ENCODE measurements at regions not wholly inside any gene's neighbourhood (a gene's known extent, or its start where the extent isn't known, plus 50 kb on each side); places are given as distances from the start of the nearest gene placed in this dataset.
"Not testable (repeated sequence)": the region's sequence is repeated elsewhere in the genome, so short reads cannot be mapped to it uniquely, and the experiment has no call there.

DNA sequence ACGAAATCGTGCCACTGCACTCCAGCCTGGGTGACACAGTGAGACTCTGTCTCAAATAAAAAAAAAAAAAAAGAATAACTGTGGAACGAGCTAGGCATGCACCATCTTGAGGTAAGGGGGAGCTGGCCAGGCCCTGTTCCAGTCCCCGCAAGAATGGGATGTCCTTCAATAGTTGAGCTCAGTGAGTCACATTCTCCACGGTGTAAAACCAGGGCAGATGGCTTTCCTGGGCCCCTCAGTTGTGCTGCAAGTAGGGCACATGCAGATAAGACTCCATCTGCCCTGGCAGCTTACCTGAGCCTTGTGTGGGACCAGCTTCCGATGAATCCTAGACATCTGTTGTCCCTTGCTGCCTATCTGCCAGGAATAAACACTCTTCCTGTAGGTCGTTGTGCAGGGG, 312.1 kb downstream of the VRK1 start:
- Histone ChIP-seq H3K4me3 (ENCODE audit: low read length) (no peak overlapping the region), H3K27ac (ENCODE audit: low read length) (no peak overlapping the region), H3K9me3 (ENCODE audit: control insufficient read depth, low read length) (peaks cover 3% of the 10 kb centered on the region), H3K4me1 (ENCODE audit: control insufficient read depth, insufficient read depth, low read length) (no peaks in the 10 kb centered on the region), H3K27me3 (ENCODE audit: control insufficient read depth, insufficient read depth) (no peaks in the 10 kb centered on the region)
- ATAC-seq (no peak), DNase-seq (no peak)
- intact Hi-C loops (cut with DNase I) = no loop called here
- 68% methylated on average over 7 of the region's 7 CpGs for WGBS

DNA sequence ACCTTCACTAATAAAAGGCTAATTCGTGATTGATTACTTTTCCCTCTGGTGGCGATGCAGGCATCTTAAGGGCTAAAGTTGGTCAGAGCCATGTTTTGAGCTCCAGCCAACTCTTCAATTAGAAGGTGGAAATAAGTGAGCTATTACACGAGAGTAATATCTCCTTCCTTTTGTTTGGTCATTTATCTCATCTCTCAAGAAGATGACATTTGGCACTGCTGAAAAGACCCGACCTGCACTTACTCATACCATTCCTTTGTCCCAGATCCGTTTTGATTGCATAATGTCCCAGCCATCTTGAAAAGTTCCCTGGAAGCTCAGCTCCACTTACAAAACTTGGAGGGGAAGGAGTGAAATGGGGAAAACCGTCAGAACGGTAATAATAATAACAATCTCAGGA, 316.2 kb downstream of the VRK1 start:
- no peak for DNase-seq
- Histone ChIP-seq H3K4me3 (ENCODE audit: low read length) (no peak overlapping the region), H3K9me3 (ENCODE audit: control insufficient read depth, low read length) (peaks cover 3% of the 10 kb centered on the region), H3K4me1 (ENCODE audit: control insufficient read depth, insufficient read depth, low read length) (no peaks in the 10 kb centered on the region), H3K27ac (ENCODE audit: low read length) (no peak overlapping the region), H3K27me3 (ENCODE audit: control insufficient read depth, insufficient read depth) (no peaks in the 10 kb centered on the region)
- WGBS = 54% methylated on average over 7 of the region's 7 CpGs
- ATAC-seq = no peak
- intact Hi-C loops (cut with DNase I) = no loop called here

DNA sequence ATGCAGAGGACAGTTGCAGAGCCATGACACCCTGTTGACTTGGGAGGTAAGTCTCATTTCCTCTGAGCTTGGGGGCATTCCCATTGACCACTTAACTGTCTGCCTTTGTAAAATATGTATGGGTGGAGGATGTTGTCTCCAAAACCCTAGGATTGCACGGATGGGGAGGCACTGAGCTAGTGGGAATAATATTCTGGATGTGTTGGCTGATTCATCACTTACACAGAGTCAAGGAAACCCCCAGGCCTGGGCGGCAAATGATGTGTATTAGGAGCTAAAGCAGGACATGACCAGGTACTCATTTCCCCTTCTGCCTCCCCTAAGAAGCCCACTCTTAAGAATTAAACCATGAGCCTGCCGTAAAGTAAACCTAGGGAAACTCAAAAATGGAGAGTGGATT, 319.4 kb downstream of the VRK1 start:
- DNase-seq = no peak
- Histone ChIP-seq H3K4me1 (ENCODE audit: control insufficient read depth, insufficient read depth, low read length) (no peaks in the 10 kb centered on the region), H3K4me3 (ENCODE audit: low read length) (no peak overlapping the region), H3K27me3 (ENCODE audit: control insufficient read depth, insufficient read depth) (no peaks in the 10 kb centered on the region), H3K9me3 (ENCODE audit: control insufficient read depth, low read length) (no peaks in the 10 kb centered on the region), H3K27ac (ENCODE audit: low read length) (no peak overlapping the region)
- no peak for ATAC-seq
- WGBS = 77% methylated on average over 3 of the region's 3 CpGs
- intact Hi-C loops (cut with DNase I) = no loop called here

DNA sequence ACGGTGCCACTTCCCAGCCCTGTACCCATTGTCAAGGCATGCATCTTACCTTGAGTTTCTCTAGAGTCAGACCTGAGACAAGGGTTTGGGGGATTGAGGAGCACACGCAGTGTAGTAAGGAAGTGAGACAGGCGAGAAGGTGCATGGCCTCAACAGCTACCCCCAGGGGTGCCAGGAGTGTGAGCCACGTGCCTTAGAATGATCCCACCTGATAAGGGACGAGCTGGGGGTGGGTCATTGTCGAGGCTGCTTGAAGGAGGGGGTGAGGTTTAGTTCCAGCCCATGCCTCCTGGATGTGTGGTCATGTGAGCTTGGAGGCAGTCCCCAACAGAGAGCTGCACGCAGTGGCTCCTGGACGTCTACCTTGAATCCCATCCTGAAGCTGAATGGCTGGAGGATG, 320.5 kb downstream of the VRK1 start:
- Histone ChIP-seq H3K27me3 (ENCODE audit: control insufficient read depth, insufficient read depth) (no peaks in the 10 kb centered on the region), H3K4me1 (ENCODE audit: control insufficient read depth, insufficient read depth, low read length) (no peaks in the 10 kb centered on the region), H3K27ac (ENCODE audit: low read length) (no peak overlapping the region), H3K4me3 (ENCODE audit: low read length) (no peak overlapping the region), H3K9me3 (ENCODE audit: control insufficient read depth, low read length) (no peaks in the 10 kb centered on the region)
- ATAC-seq (no peak), DNase-seq (no peak)
- WGBS = 54% methylated on average over 8 of the region's 8 CpGs
- intact Hi-C loops (cut with DNase I) = no loop called here

DNA sequence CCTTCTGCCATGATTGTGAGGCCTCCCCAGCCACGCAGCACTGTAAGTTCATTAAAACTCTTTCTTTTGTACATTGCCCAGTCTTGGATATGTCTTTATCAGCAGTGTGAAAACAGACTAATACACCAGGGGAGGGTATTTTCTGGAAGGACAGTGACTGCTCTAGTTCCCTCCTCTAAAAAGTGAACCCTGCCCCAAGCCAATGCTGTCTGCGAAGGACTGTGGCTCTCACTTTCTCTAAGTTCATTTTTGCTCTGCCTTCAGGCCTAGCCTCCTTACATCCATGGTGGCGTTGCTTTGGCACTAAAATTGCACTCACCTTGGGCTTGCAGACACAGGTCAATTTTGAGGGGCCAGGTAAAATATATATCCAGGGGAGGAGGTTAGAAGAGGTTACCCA, 323.0 kb downstream of the VRK1 start:
- intact Hi-C loops (cut with DNase I) = no loop called here
- Histone ChIP-seq H3K27ac (ENCODE audit: low read length) (no peak overlapping the region), H3K4me3 (ENCODE audit: low read length) (no peak overlapping the region), H3K27me3 (ENCODE audit: control insufficient read depth, insufficient read depth) (no peaks in the 10 kb centered on the region), H3K4me1 (ENCODE audit: control insufficient read depth, insufficient read depth, low read length) (no peaks in the 10 kb centered on the region), H3K9me3 (ENCODE audit: control insufficient read depth, low read length) (no peaks in the 10 kb centered on the region)
- no peak for DNase-seq
- ATAC-seq = no peak
- WGBS = 83% methylated on average over 3 of the region's 3 CpGs

DNA sequence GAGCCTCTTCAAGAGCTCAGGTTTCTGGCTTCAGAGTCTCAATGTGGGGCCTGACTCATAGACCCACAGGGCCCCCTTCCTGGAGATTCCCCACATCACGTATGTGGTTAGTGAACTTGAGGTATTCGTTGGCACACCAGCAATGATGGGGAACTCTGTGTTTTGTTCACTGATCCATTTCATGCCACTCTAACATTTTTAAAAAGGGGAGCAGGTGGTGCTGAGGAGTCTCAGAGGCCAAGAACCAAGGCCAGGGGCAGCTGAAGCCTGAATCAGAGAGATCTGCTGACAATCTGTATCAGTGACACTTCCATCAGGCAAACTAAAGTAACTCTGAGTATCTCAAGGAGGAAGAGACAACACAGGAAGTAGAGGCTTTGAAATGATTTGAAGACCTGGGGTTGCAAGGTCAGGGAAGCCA, 323.4 kb downstream of the VRK1 start:
- no peak for ATAC-seq
- WGBS = 69% methylated on average over 2 of the region's 2 CpGs
- Histone ChIP-seq H3K9me3 (ENCODE audit: control insufficient read depth, low read length) (no peaks in the 10 kb centered on the region), H3K4me1 (ENCODE audit: control insufficient read depth, insufficient read depth, low read length) (no peaks in the 10 kb centered on the region), H3K27ac (ENCODE audit: low read length) (no peak overlapping the region), H3K4me3 (ENCODE audit: low read length) (no peak overlapping the region), H3K27me3 (ENCODE audit: control insufficient read depth, insufficient read depth) (no peaks in the 10 kb centered on the region)
- intact Hi-C loops (cut with DNase I) = no loop called here
- no peak for DNase-seq

DNA sequence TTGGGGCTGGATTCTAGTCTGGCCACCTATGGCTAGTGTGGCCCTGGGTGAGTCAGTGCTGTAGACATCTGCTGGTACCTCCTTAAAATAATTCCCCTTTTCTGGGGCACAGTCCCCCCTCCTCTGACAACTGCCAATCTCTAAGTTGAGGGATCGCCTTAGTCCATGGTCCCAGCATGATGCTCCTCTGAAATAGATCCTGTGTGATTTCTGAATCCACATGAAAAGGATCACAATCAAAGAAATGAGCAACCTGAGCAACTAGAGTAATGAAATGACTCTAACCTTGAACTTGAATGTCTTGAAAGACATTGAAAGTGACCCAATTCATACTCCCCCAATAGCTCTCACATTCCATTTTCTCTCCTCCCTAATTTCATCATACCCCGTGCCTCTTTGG, 332.5 kb downstream of the VRK1 start:
- ATAC-seq (no peak), DNase-seq (no peak)
- Histone ChIP-seq H3K27ac (ENCODE audit: low read length) (no peak overlapping the region), H3K4me1 (ENCODE audit: control insufficient read depth, insufficient read depth, low read length) (no peaks in the 10 kb centered on the region), H3K27me3 (ENCODE audit: control insufficient read depth, insufficient read depth) (no peaks in the 10 kb centered on the region), H3K9me3 (ENCODE audit: control insufficient read depth, low read length) (no peaks in the 10 kb centered on the region), H3K4me3 (ENCODE audit: low read length) (no peak overlapping the region)
- 82% methylated on average over 2 of the region's 2 CpGs for WGBS
- intact Hi-C loops (cut with DNase I) = no loop called here

DNA sequence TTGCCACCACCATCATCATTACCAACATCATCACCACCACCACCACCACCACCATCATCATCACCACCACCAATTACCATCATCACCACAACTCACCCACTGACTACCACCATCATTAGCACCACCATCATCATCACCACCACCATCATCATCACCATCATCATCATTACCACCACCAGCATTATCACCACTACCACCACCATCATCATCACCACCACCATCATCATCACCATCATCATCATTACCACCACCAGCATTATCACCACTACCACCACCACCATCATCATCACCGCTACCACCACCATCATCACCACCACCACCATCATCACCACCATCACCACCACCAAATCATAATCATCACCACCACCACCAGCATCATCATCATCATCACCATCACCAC, 338.7 kb downstream of the VRK1 start:
- WGBS = 83% methylated on average over 1 of the region's 1 CpG
- H3K4me3 ChIP-seq (ENCODE audit: low read length); intact Hi-C loops (cut with DNase I); H3K4me1 ChIP-seq (ENCODE audit: control insufficient read depth, insufficient read depth, low read length); H3K9me3 ChIP-seq (ENCODE audit: control insufficient read depth, low read length); DNase-seq; H3K27ac ChIP-seq (ENCODE audit: low read length); ATAC-seq; H3K27me3 ChIP-seq (ENCODE audit: control insufficient read depth, insufficient read depth): not testable (repeated sequence)

DNA sequence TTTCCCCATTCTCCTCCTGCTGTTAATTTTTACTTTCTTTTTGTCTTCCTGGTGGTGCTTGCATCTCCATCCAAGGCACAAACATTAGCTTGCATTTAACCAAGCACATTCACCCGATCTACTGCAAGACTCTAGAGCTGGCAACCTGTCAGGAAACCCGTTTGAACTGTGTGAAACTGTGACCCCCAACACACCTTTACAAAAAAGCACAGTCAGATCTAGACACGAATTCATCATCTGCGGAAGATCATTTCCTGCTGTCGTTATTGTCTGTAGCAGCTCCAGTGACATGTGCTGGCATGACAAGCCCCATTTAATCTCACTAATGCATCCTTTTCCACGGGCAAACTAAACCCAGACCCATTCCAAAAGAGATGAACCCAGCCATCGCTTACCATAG, 340.5 kb downstream of the VRK1 start:
- Histone ChIP-seq H3K9me3 (ENCODE audit: control insufficient read depth, low read length) (no peaks in the 10 kb centered on the region), H3K27ac (ENCODE audit: low read length) (no peak overlapping the region), H3K4me3 (ENCODE audit: low read length) (no peak overlapping the region), H3K4me1 (ENCODE audit: control insufficient read depth, insufficient read depth, low read length) (no peaks in the 10 kb centered on the region), H3K27me3 (ENCODE audit: control insufficient read depth, insufficient read depth) (no peaks in the 10 kb centered on the region)
- intact Hi-C loops (cut with DNase I) = no loop called here
- no peak for ATAC-seq
- DNase-seq = no peak
- 62% methylated on average over 7 of the region's 7 CpGs for WGBS

DNA sequence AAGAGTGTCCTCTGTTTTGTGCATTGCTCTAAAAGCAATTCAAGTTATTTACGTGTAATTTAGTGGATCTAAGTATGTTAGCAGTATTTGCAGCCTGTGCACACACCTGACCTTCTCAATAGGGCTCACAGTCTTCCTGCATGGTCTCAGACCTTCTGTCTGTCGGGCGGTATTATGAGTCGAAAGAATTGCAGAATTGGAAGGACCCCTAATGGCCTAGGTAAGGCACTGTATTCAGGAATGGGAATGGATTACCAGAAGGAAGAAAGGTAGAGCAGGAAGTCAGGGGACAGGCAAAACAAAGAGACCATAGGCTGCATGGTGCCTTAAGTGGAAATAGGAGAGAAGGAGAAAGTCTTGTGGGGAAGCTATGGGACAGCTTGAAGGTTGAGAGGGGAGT, 341.6 kb downstream of the VRK1 start:
- WGBS = 72% methylated on average over 4 of the region's 4 CpGs
- no peak overlapping the region for H3K27ac ChIP-seq (ENCODE audit: low read length)
- no peak overlapping the region for H3K4me3 ChIP-seq (ENCODE audit: low read length)
- no peaks in the 10 kb centered on the region for H3K4me1 ChIP-seq (ENCODE audit: control insufficient read depth, insufficient read depth, low read length)
- intact Hi-C loops (cut with DNase I) = no loop called here
- no peaks in the 10 kb centered on the region for H3K27me3 ChIP-seq (ENCODE audit: control insufficient read depth, insufficient read depth)
- H3K9me3 ChIP-seq (ENCODE audit: control insufficient read depth, low read length) = no peaks in the 10 kb centered on the region
- ATAC-seq = no peak
- no peak for DNase-seq

DNA sequence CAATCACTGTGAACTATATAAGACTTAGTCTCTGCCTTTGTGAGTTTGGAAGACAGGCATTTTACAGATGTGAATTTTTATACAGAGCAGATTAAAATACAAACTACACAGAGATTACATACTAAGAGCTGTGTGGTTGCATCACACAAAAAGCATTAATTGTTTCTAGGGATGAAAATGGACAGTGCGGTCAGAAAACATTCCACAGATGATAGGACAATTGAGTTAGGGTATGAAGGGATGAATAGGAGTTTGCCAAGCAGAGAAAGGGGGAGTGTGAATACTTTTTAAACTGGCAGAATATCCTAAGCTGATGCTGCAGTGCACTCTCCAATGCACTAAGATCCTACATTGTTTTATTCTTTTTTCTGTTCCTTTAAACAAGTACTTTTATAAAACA, 345.8 kb downstream of the VRK1 start:
- no peak overlapping the region for H3K4me3 ChIP-seq (ENCODE audit: low read length)
- intact Hi-C loops (cut with DNase I) = no loop called here
- H3K27ac ChIP-seq (ENCODE audit: low read length) = no peak overlapping the region
- no peaks in the 10 kb centered on the region for H3K4me1 ChIP-seq (ENCODE audit: control insufficient read depth, insufficient read depth, low read length)
- WGBS = 93% methylated on average over 1 of the region's 1 CpG
- no peaks in the 10 kb centered on the region for H3K27me3 ChIP-seq (ENCODE audit: control insufficient read depth, insufficient read depth)
- ATAC-seq = no peak
- no peaks in the 10 kb centered on the region for H3K9me3 ChIP-seq (ENCODE audit: control insufficient read depth, low read length)
- no peak for DNase-seq

DNA sequence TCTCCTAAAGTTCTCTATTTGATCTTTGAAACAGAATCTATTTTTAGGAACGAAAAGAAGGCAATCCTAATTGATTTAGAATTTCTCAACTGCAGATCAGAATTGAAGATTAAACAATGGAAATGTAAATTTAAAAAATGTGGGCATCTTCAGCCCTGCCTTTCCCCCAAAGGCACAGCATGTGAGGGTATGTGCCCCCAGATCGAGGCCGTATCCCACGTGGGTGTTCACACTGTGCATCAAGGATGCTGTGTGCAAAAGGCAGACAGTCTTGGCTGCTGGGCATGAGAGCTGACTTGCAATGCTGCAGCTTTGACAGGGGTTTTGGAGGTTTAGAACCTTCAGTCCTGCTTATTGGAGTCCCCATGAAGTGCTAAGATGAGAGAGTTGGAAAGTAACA, 346.3 kb downstream of the VRK1 start:
- DNase-seq (no peak), ATAC-seq (no peak)
- Histone ChIP-seq H3K27me3 (ENCODE audit: control insufficient read depth, insufficient read depth) (no peaks in the 10 kb centered on the region), H3K4me3 (ENCODE audit: low read length) (no peak overlapping the region), H3K4me1 (ENCODE audit: control insufficient read depth, insufficient read depth, low read length) (no peaks in the 10 kb centered on the region), H3K27ac (ENCODE audit: low read length) (no peak overlapping the region), H3K9me3 (ENCODE audit: control insufficient read depth, low read length) (no peaks in the 10 kb centered on the region)
- intact Hi-C loops (cut with DNase I) = no loop called here
- WGBS = 64% methylated on average over 4 of the region's 4 CpGs
